Ectodermal cell (in vitro differentiated cells): ENCODE measurements at regions not wholly inside any gene's neighbourhood (a gene's known extent, or its start where the extent isn't known, plus 50 kb on each side); places are given as distances from the start of the nearest gene placed in this dataset.

Experiments used
- H3K27ac ChIP-seq: 2 replicates; pipeline ENCODE4 v1.7.0; 2013; ENCODE audit warnings: mild to moderate bottlenecking, low read depth, low read length; ENCODE audit not compliant: insufficient read depth, poor library complexity, severe bottlenecking
- H3K27me3 ChIP-seq: 2 replicates; pipeline ENCODE4 v1.7.0; 2013; ENCODE audit warnings: mild to moderate bottlenecking, low read length; ENCODE audit not compliant: insufficient read depth, control insufficient read depth, poor library complexity, severe bottlenecking
- H3K36me3 ChIP-seq: one replicate; pipeline ENCODE4 v1.7.0; 2013; ENCODE audit warnings: low read length; ENCODE audit not compliant: control insufficient read depth, insufficient read depth
- H3K4me1 ChIP-seq: one replicate; pipeline ENCODE4 v1.7.0; 2013; ENCODE audit warnings: low read length; ENCODE audit not compliant: control insufficient read depth, insufficient read depth
- H3K4me3 ChIP-seq: 2 replicates; pipeline ENCODE4 v1.7.0; 2013; ENCODE audit warnings: low read depth, low read length, control low read depth; ENCODE audit not compliant: insufficient read depth
- H3K9me3 ChIP-seq: 2 replicates; pipeline ENCODE4 v1.7.0; 2013; ENCODE audit warnings: mild to moderate bottlenecking, low read length, moderate library complexity; ENCODE audit not compliant: control insufficient read depth
- WGBS, 2 experiments: methylation state at CpG; one replicate each; pipeline ENCODE4 v1.1.7; 2013; ENCODE audit warnings: missing lambda C conversion rate in 2 of 2; 5-methylcytosine and 5-hydroxymethylcytosine counted together

- Histone ChIP-seq H3K4me3 (no peak overlapping the region), H3K36me3 (no peaks in the 10 kb centered on the region), H3K9me3 (peaks cover 2% of the 10 kb centered on the region), H3K4me1 (no peaks in the 10 kb centered on the region), H3K27ac (no peak overlapping the region), H3K27me3 (no peaks in the 10 kb centered on the region)
- 88% methylated on average over 1 of the region's 2 CpGs; no CpG with 5 or more reads in 1 of the 2 experiments for WGBS, 2 experiments
These were observed 783.5 kb downstream of the STPG2 start for GRCh38 chr4:97359826-97360225.

GRCh38 chr4:97360733-97361132, 782.5 kb downstream of the STPG2 start:
- Histone ChIP-seq H3K27ac (no peak overlapping the region), H3K4me3 (no peak overlapping the region), H3K9me3 (peaks cover 2% of the 10 kb centered on the region), H3K27me3 (no peaks in the 10 kb centered on the region), H3K36me3 (no peaks in the 10 kb centered on the region), H3K4me1 (no peaks in the 10 kb centered on the region)

- Histone ChIP-seq H3K27me3 (no peaks in the 10 kb centered on the region), H3K36me3 (no peaks in the 10 kb centered on the region), H3K27ac (no peak overlapping the region), H3K9me3 (peaks cover under 1% of the 10 kb centered on the region), H3K4me3 (no peak overlapping the region), H3K4me1 (peaks cover 3% of the 10 kb centered on the region)
These were observed 775.4 kb downstream of the STPG2 start for GRCh38 chr4:97367878-97368277.

GRCh38 chr4:97370568-97370967, 772.7 kb downstream of the STPG2 start:
- Histone ChIP-seq H3K9me3 (no peaks in the 10 kb centered on the region), H3K36me3 (no peaks in the 10 kb centered on the region), H3K4me3 (no peak overlapping the region), H3K4me1 (peaks cover 3% of the 10 kb centered on the region), H3K27ac (no peak overlapping the region), H3K27me3 (no peaks in the 10 kb centered on the region)
- 92 to 94% methylated on average over 3 of the region's 3 CpGs for WGBS, 2 experiments

GRCh38 chr4:97374526-97374925, 768.8 kb downstream of the STPG2 start:
- no peak overlapping the region for H3K4me3 ChIP-seq
- H3K27ac ChIP-seq: no peak overlapping the region
- 63 to 70% methylated on average over 1 of the region's 1 CpG for WGBS, 2 experiments
- H3K27me3 ChIP-seq: no peaks in the 10 kb centered on the region
- no peaks in the 10 kb centered on the region for H3K9me3 ChIP-seq
- no peaks in the 10 kb centered on the region for H3K36me3 ChIP-seq
- no peaks in the 10 kb centered on the region for H3K4me1 ChIP-seq

GRCh38 chr4:97386969-97387368, 756.3 kb downstream of the STPG2 start:
- no peaks in the 10 kb centered on the region for H3K4me1 ChIP-seq
- no peaks in the 10 kb centered on the region for H3K27me3 ChIP-seq
- H3K36me3 ChIP-seq: no peaks in the 10 kb centered on the region
- H3K9me3 ChIP-seq: no peaks in the 10 kb centered on the region
- H3K27ac ChIP-seq: no peak overlapping the region
- no peak overlapping the region for H3K4me3 ChIP-seq

- no peak overlapping the region for H3K4me3 ChIP-seq
- H3K27ac ChIP-seq: no peak overlapping the region
- H3K4me1 ChIP-seq: no peaks in the 10 kb centered on the region
- H3K36me3 ChIP-seq: no peaks in the 10 kb centered on the region
- no peaks in the 10 kb centered on the region for H3K9me3 ChIP-seq
- no peaks in the 10 kb centered on the region for H3K27me3 ChIP-seq
- 88% methylated on average over 1 of the region's 1 CpG; no CpG with 5 or more reads in 1 of the 2 experiments for WGBS, 2 experiments
These were observed 748.6 kb downstream of the STPG2 start for GRCh38 chr4:97394653-97395052.

GRCh38 chr4:97396097-97396496, 747.2 kb downstream of the STPG2 start:
- Histone ChIP-seq H3K9me3 (no peaks in the 10 kb centered on the region), H3K36me3 (no peaks in the 10 kb centered on the region), H3K27ac (no peak overlapping the region), H3K4me1 (no peaks in the 10 kb centered on the region), H3K4me3 (no peak overlapping the region), H3K27me3 (no peaks in the 10 kb centered on the region)
- 75 to 90% methylated on average over 3 of the region's 3 CpGs for WGBS, 2 experiments

- no peak overlapping the region for H3K4me3 ChIP-seq
- H3K4me1 ChIP-seq: no peaks in the 10 kb centered on the region
- H3K9me3 ChIP-seq: no peaks in the 10 kb centered on the region
- H3K36me3 ChIP-seq: no peaks in the 10 kb centered on the region
- WGBS, 2 experiments: 75 to 97% methylated on average over 1 of the region's 1 CpG
- no peak overlapping the region for H3K27ac ChIP-seq
- no peaks in the 10 kb centered on the region for H3K27me3 ChIP-seq
These were observed 746.7 kb downstream of the STPG2 start for GRCh38 chr4:97396605-97397004.

GRCh38 chr4:97404876-97405523, 738.3 kb downstream of the STPG2 start:
- H3K4me1 ChIP-seq: no peaks in the 10 kb centered on the region
- no peak overlapping the region for H3K4me3 ChIP-seq
- 97 to 99% methylated on average over 4 to 5 of the region's 5 CpGs for WGBS, 2 experiments
- H3K9me3 ChIP-seq: no peaks in the 10 kb centered on the region
- no peaks in the 10 kb centered on the region for H3K36me3 ChIP-seq
- no peak overlapping the region for H3K27ac ChIP-seq
- H3K27me3 ChIP-seq: no peaks in the 10 kb centered on the region

GRCh38 chr4:97411356-97411755, 731.9 kb downstream of the STPG2 start:
- no peaks in the 10 kb centered on the region for H3K27me3 ChIP-seq
- no peak overlapping the region for H3K27ac ChIP-seq

More at GRCh38 chr4:97411356-97411755, 731.9 kb downstream of the STPG2 start:
- 96 to 100% methylated on average over 2 to 3 of the region's 3 CpGs for WGBS, 2 experiments
- H3K9me3 ChIP-seq: no peaks in the 10 kb centered on the region
- H3K36me3 ChIP-seq: no peaks in the 10 kb centered on the region
- H3K4me1 ChIP-seq: no peaks in the 10 kb centered on the region
- H3K4me3 ChIP-seq: no peak overlapping the region
